Esophagus squamous epithelium (tissue), 5 donors: ENCODE measurements at regions not wholly inside any gene's neighbourhood (a gene's known extent, or its start where the extent isn't known, plus 50 kb on each side); places are given as distances from the start of the nearest gene placed in this dataset.

Experiments
- DNase-seq: peaks from one replicate; lab custom pipeline; 2025; lab: John Stamatoyannopoulos, UW
- H3K27ac ChIP-seq, 4 donors: fragments of 200-600 bp; sonication (generic); one replicate each; pipeline ENCODE4 v1.5.1; 2016 to 2019; ENCODE audit warnings: mild to moderate bottlenecking in 1 of 4
- H3K27me3 ChIP-seq, 4 donors: fragments of 200-600 bp; sonication (generic); 1 replicate in 3 of 4; 2 replicates in 1 of 4; pipeline versions ENCODE4 v1.5.1 to v1.6.0; 2017 to 2021; ENCODE audit warnings: antibody characterized with exemption in 1 of 4
- H3K36me3 ChIP-seq, 3 donors: fragments of 200-600 bp; sonication (generic); one replicate each; pipeline ENCODE4 v1.5.1; 2016 to 2019
- H3K4me1 ChIP-seq, 3 donors: fragments of 200-600 bp; sonication (generic); one replicate each; pipeline ENCODE4 v1.5.1; 2017 to 2019
- H3K4me3 ChIP-seq, 4 donors: fragments of 200-600 bp; sonication (generic); 1 replicate in 3 of 4; 2 replicates in 1 of 4; pipeline ENCODE4 v1.5.1; 2016 to 2019; ENCODE audit warnings: mild to moderate bottlenecking in 2 of 4, moderate library complexity in 1 of 4
- H3K9me3 ChIP-seq, 3 donors: fragments of 200-600 bp; sonication (generic); one replicate each; pipeline ENCODE4 v1.5.1; 2016 to 2019
- CTCF ChIP-seq, 6 experiments: fragments of 450-650 bp in 4 of 6; fragments of 200-600 bp in 2 of 6; sonication (generic) in 2 of 6; IDR thresholded peaks; one replicate each; pipeline ENCODE4 v1.5.1; 2016 to 2019; ENCODE audit warnings: antibody characterized with exemption in 6 of 6, mild to moderate bottlenecking in 4 of 6, moderate library complexity in 4 of 6
- POLR2A ChIP-seq, 4 donors: fragments of 450-650 bp; IDR thresholded peaks; one replicate each; pipeline ENCODE4 v1.6.1; 2017; ENCODE audit warnings: antibody characterized with exemption in 4 of 4, mild to moderate bottlenecking in 4 of 4, moderate library complexity in 3 of 4
- WGBS, 2 donors: methylation state at CpG; one replicate each; pipeline ENCODE4 v1.1.5; 2018; 5-methylcytosine and 5-hydroxymethylcytosine counted together
- intact Hi-C: fragments of 100-400 bp; cut with DNase I; formaldehyde crosslinking; loops from one replicate; pipeline ENCODE4 v1.15.0; 2022
- donor health status: DM: yes; HTN: yes; CAD: no.

GRCh38 chr2:226339616-226340015, 460.0 kb downstream of the IRS1 start:
- intact Hi-C loops = no loop called here
- no peaks in the 10 kb centered on the region for H3K27me3 ChIP-seq

GRCh38 chr2:226338825-226339224, 460.8 kb downstream of the IRS1 start:
- no peak for DNase-seq
- TF ChIP-seq POLR2A (IDR thresholded peaks at IDR 0.05) = no peak
- TF ChIP-seq CTCF (IDR thresholded peaks at IDR 0.05) = no peak
- Histone ChIP-seq H3K27me3 (no peaks in the 10 kb centered on the region), H3K4me3 (no peak overlapping the region), H3K36me3 (no peaks in the 10 kb centered on the region), H3K27ac (no peak overlapping the region), H3K4me1 (no peaks in the 10 kb centered on the region), H3K9me3 (no peaks in the 10 kb centered on the region)
- intact Hi-C loops = no loop called here

More at GRCh38 chr2:226339616-226340015, 460.0 kb downstream of the IRS1 start:
- no peak for DNase-seq
- TF ChIP-seq CTCF (IDR thresholded peaks at IDR 0.05) (no peak), POLR2A (IDR thresholded peaks at IDR 0.05) (no peak)
- Histone ChIP-seq H3K4me1 (no peaks in the 10 kb centered on the region), H3K4me3 (no peak overlapping the region), H3K27ac (no peak overlapping the region), H3K9me3 (no peaks in the 10 kb centered on the region), H3K36me3 (no peaks in the 10 kb centered on the region)

GRCh38 chr2:226337941-226338600, 461.5 kb downstream of the IRS1 start:
- Histone ChIP-seq H3K27ac (peak overlapping the region in 1 of 4 donors; percentile 34), H3K36me3 (no peaks in the 10 kb centered on the region), H3K4me3 (no peak overlapping the region), H3K27me3 (no peaks in the 10 kb centered on the region), H3K4me1 (no peaks in the 10 kb centered on the region), H3K9me3 (no peaks in the 10 kb centered on the region)
- WGBS, 2 donors = 40 to 44% methylated on average over 2 of the region's 2 CpGs
- intact Hi-C loops = no loop called here
- TF ChIP-seq POLR2A (IDR thresholded peaks at IDR 0.05) (no peak), CTCF (IDR thresholded peaks at IDR 0.05) (no peak)
- no peak for DNase-seq

- no peaks in the 10 kb centered on the region for H3K27me3 ChIP-seq
- intact Hi-C loops = no loop called here
- TF ChIP-seq CTCF (IDR thresholded peaks at IDR 0.05) (no peak), POLR2A (IDR thresholded peaks at IDR 0.05) (no peak)
- WGBS, 2 donors = 33 to 50% methylated on average over 3 of the region's 3 CpGs
- H3K27ac ChIP-seq = no peak overlapping the region
- DNase-seq = no peak
- H3K36me3 ChIP-seq = no peaks in the 10 kb centered on the region
- H3K4me3 ChIP-seq = no peak overlapping the region
- H3K9me3 ChIP-seq = no peaks in the 10 kb centered on the region
- no peaks in the 10 kb centered on the region for H3K4me1 ChIP-seq
These were observed 463.3 kb downstream of the IRS1 start for GRCh38 chr2:226336283-226336682.

GRCh38 chr2:226334981-226335720, 464.5 kb downstream of the IRS1 start:
- WGBS, 2 donors = 67 to 76% methylated on average over 8 of the region's 8 CpGs
- H3K9me3 ChIP-seq = no peaks in the 10 kb centered on the region
- H3K27me3 ChIP-seq = no peaks in the 10 kb centered on the region
- H3K36me3 ChIP-seq = no peaks in the 10 kb centered on the region
- no peak overlapping the region for H3K27ac ChIP-seq
- no peak overlapping the region for H3K4me3 ChIP-seq
- H3K4me1 ChIP-seq = no peaks in the 10 kb centered on the region
- intact Hi-C loops = no loop called here
- no peak for DNase-seq
- TF ChIP-seq POLR2A (IDR thresholded peaks at IDR 0.05) = no peak
- no peak for TF ChIP-seq CTCF (IDR thresholded peaks at IDR 0.05)
